H1 (cell line): ENCODE measurements at regions not wholly inside any gene's neighbourhood (a gene's known extent, or its start where the extent isn't known, plus 50 kb on each side); places are given as distances from the start of the nearest gene placed in this dataset.

Experiments
- CHD2 ChIP-seq: IDR thresholded peaks from 2 replicates; pipeline ENCODE4 v1.6.1; 2012; ENCODE audit warnings: low read length, improper control_type of control experiment
- CTCF ChIP-seq, 3 experiments: IDR thresholded peaks; 1 replicate in 2 of 3; 2 replicates in 1 of 3; pipeline versions ENCODE4 v1.5.1 to v1.6.1; 2011; ENCODE audit warnings: low read length in 3 of 3, mild to moderate bottlenecking in 3 of 3, inconsistent platforms in 2 of 3, low read depth in 1 of 3, moderate library complexity in 1 of 3; ENCODE audit not compliant: insufficient read depth in 1 of 3; ENCODE audit errors: control extremely low read depth in 1 of 3
- JUN ChIP-seq: IDR thresholded peaks from 2 replicates; pipeline ENCODE4 v1.6.1; 2011; ENCODE audit warnings: low read depth, mild to moderate bottlenecking, improper control_type of control experiment, low read length
- NRF1 ChIP-seq: IDR thresholded peaks from 2 replicates; pipeline ENCODE4 v1.6.1; 2011; ENCODE audit warnings: mild to moderate bottlenecking, low read depth, low read length, improper control_type of control experiment
- POLR2A ChIP-seq, 2 experiments: IDR thresholded peaks; 1 replicate in 1 of 2; 2 replicates in 1 of 2; pipeline ENCODE4 v1.6.1; 2011; ENCODE audit warnings: low read depth in 2 of 2, low read length in 2 of 2, mild to moderate bottlenecking in 2 of 2; ENCODE audit errors: control extremely low read depth in 1 of 2
- POLR2AphosphoS5 ChIP-seq: IDR thresholded peaks from 2 replicates; pipeline ENCODE4 v1.6.1; 2011; ENCODE audit warnings: low read depth, low read length
- RAD21 ChIP-seq, 2 experiments: IDR thresholded peaks in 1 of 2; conservative IDR thresholded peaks in 1 of 2; 2 replicates each; pipeline ENCODE4 v1.6.1; 2011; ENCODE audit warnings: low read depth in 2 of 2, low read length in 2 of 2, improper control_type of control experiment in 1 of 2, inconsistent platforms in 1 of 2, mild to moderate bottlenecking in 1 of 2, moderate library complexity in 1 of 2
- SIRT6 ChIP-seq: IDR thresholded peaks from one replicate; pipeline ENCODE4 v1.7.1; 2012; ENCODE audit warnings: low read length, inconsistent platforms
- SP2 ChIP-seq: IDR thresholded peaks from 2 replicates; pipeline ENCODE4 v1.6.1; 2012; ENCODE audit warnings: mild to moderate bottlenecking, low read length, inconsistent platforms
- SRF ChIP-seq: IDR thresholded peaks from 2 replicates; pipeline ENCODE4 v1.6.1; 2011; ENCODE audit warnings: mild to moderate bottlenecking, low read depth, low read length, moderate library complexity
- TAF1 ChIP-seq: IDR thresholded peaks from 2 replicates; pipeline ENCODE4 v1.6.1; 2011; ENCODE audit warnings: mild to moderate bottlenecking, low read depth, low read length
- TCF12 ChIP-seq: IDR thresholded peaks from 2 replicates; pipeline ENCODE4 v1.6.1; 2011; ENCODE audit warnings: low read depth, mild to moderate bottlenecking, low read length
- USF2 ChIP-seq: IDR thresholded peaks from 2 replicates; pipeline ENCODE4 v1.6.1; 2011; ENCODE audit warnings: low read length, improper control_type of control experiment

GRCh38 chr5:158300256-158300655, 441.3 kb upstream of the CLINT1 start:
- TF ChIP-seq CTCF (IDR thresholded peaks at IDR 0.05; ENCODE audit: control extremely low read depth in 1 of 3, insufficient read depth in 1 of 3, low read depth in 1 of 3, low read length in 3 of 3), result no peak
- no peak for TF ChIP-seq TCF12
- TF ChIP-seq SP2, result no peak
- no peak for TF ChIP-seq SRF
- no peak for TF ChIP-seq POLR2A (IDR thresholded peaks at IDR 0.05; ENCODE audit: control extremely low read depth in 1 of 2, low read depth in 2 of 2, low read length in 2 of 2)
- no peak for TF ChIP-seq CHD2
- TF ChIP-seq TAF1, result no peak
- TF ChIP-seq POLR2AphosphoS5, result no peak
- no peak for TF ChIP-seq RAD21 (IDR thresholded peaks at IDR 0.05 in 1 of 2, conservative IDR thresholded peaks at IDR 0.05 in 1 of 2; ENCODE audit: low read depth in 2 of 2, low read length in 2 of 2)
- TF ChIP-seq SIRT6, result no peak
- no peak for TF ChIP-seq JUN
- no peak for TF ChIP-seq NRF1
- TF ChIP-seq USF2, result no peak
